ENCODE measurements at regions not wholly inside any gene's neighbourhood (a gene's known extent, or its start where the extent isn't known, plus 50 kb on each side); places are given as distances from the start of the nearest gene placed in this dataset.
"Not testable (repeated sequence)": the region's sequence is repeated elsewhere in the genome, so short reads cannot be mapped to it uniquely, and the experiment has no call there.

- no peak overlapping the region for H3K27ac ChIP-seq
- no peak for TF ChIP-seq CTCF (conservative IDR thresholded peaks at IDR 0.05)
Observed at GRCh38 chr9:107833295-107833694, 343.7 kb upstream of the KLF4 start.

- no peak for TF ChIP-seq CTCF (conservative IDR thresholded peaks at IDR 0.05)
- H3K27ac ChIP-seq = no peak overlapping the region
Observed at GRCh38 chr9:107832871-107833270, 343.3 kb upstream of the KLF4 start.

GRCh38 chr9:107830479-107830878, 340.9 kb upstream of the KLF4 start:
- H3K27ac ChIP-seq = no peak overlapping the region
- TF ChIP-seq CTCF (conservative IDR thresholded peaks at IDR 0.05) = no peak

- no peak for TF ChIP-seq CTCF (conservative IDR thresholded peaks at IDR 0.05)
- no peak overlapping the region for H3K27ac ChIP-seq
Observed at GRCh38 chr9:107827884-107828283, 338.3 kb upstream of the KLF4 start.

- no peak for TF ChIP-seq CTCF (conservative IDR thresholded peaks at IDR 0.05)
- H3K27ac ChIP-seq = no peak overlapping the region
Observed at GRCh38 chr9:107827304-107827703, 337.7 kb upstream of the KLF4 start.

- not testable (repeated sequence) for H3K27ac ChIP-seq
Observed at GRCh38 chr9:107826688-107826983, 337.1 kb upstream of the KLF4 start.

GRCh38 chr9:107824556-107824955, 335.0 kb upstream of the KLF4 start:
- TF ChIP-seq CTCF (conservative IDR thresholded peaks at IDR 0.05) = no peak
- no peak overlapping the region for H3K27ac ChIP-seq

GRCh38 chr9:107819772-107820565, 330.4 kb upstream of the KLF4 start:
- H3K27ac ChIP-seq = no peak overlapping the region; the same call in 1 of the 2 replicates
- no peak for TF ChIP-seq CTCF (conservative IDR thresholded peaks at IDR 0.05)

- H3K27ac ChIP-seq = not testable (repeated sequence)
Observed at GRCh38 chr9:107818503-107818829, 328.9 kb upstream of the KLF4 start.

- H3K27ac ChIP-seq = peak overlapping the region; percentile 51; the same call in 1 of the 2 replicates
Observed at GRCh38 chr9:107817595-107818502, 328.3 kb upstream of the KLF4 start.
